ENCODE measurements at regions not wholly inside any gene's neighbourhood (a gene's known extent, or its start where the extent isn't known, plus 50 kb on each side); places are given as distances from the start of the nearest gene placed in this dataset.

GRCh38 chr20:1818895-1819294 is 76.3 kb upstream of the SIRPA start:
- Histone ChIP-seq H4K8ac (ENCODE audit: low read length) (no peak overlapping the region), H2BK120ac (ENCODE audit: low read depth, low read length) (no peak overlapping the region), H3K18ac (ENCODE audit: low read depth in 1 of 2, low read length in 2 of 2) (peak overlapping the region in 1 of 2 experiments; percentile 35), H3K36me3 (ENCODE audit: control insufficient read depth in 1 of 2, insufficient read depth in 2 of 2, low read depth in 1 of 2, low read length in 2 of 2) (no peaks in the 10 kb centered on the region), H4K91ac (ENCODE audit: low read length) (no peak overlapping the region), H3K9me3 (ENCODE audit: control insufficient read depth, low read length) (peaks cover 27% of the 10 kb centered on the region), H2AFZ (ENCODE audit: low read depth, low read length) (peak overlapping the region; percentile 32), H2BK15ac (ENCODE audit: low read depth, poor library complexity, severe bottlenecking) (no peak overlapping the region), H3K4ac (ENCODE audit: low read depth in 1 of 2, low read length in 2 of 2) (peak overlapping the region in 1 of 2 experiments; percentile 81), H2BK12ac (ENCODE audit: low read length in 2 of 2) (peak overlapping the region; percentile 62 to 87), H2BK5ac (ENCODE audit: low read depth, low read length, poor library complexity, severe bottlenecking) (no peak overlapping the region), H3K79me1 (replicated peaks; ENCODE audit: low read length, poor library complexity, severe bottlenecking) (no peaks in the 10 kb centered on the region), H3K4me1 (ENCODE audit: control insufficient read depth, insufficient read depth, low read depth, low read length) (peaks cover 9% of the 10 kb centered on the region), H3K27me3 (ENCODE audit: control insufficient read depth in 1 of 2, insufficient read depth in 1 of 2, low read length in 2 of 2) (peaks cover 0 to 17% of the 10 kb centered on the region in 2 experiments), H3K23ac (ENCODE audit: low read length in 2 of 2) (no peak overlapping the region), H3K9ac (ENCODE audit: low read length) (peak overlapping the region; percentile 34), H3K4me2 (ENCODE audit: low read length, poor library complexity, severe bottlenecking) (no peak overlapping the region), H3K14ac (ENCODE audit: low read length in 2 of 2) (peak overlapping the region in 1 of 2 experiments; percentile 18), H3K4me3 (ENCODE audit: insufficient read depth in 1 of 2, low read depth in 1 of 2, low read length in 2 of 2) (no peak overlapping the region), H2AK5ac (ENCODE audit: low read length, severe bottlenecking) (no peak overlapping the region), H3K27ac (ENCODE audit: low read length, poor library complexity, severe bottlenecking) (no peak overlapping the region)
- no peak for DNase-seq
- WGBS: 51% methylated on average over 5 of the region's 6 CpGs

- H2AK5ac ChIP-seq (ENCODE audit: low read length, severe bottlenecking): no peak overlapping the region
- H2BK15ac ChIP-seq (ENCODE audit: low read depth, poor library complexity, severe bottlenecking): no peak overlapping the region
- H4K91ac ChIP-seq (ENCODE audit: low read length): no peak overlapping the region
- no peak overlapping the region for H3K23ac ChIP-seq (ENCODE audit: low read length in 2 of 2)
- no peak overlapping the region for H4K8ac ChIP-seq (ENCODE audit: low read length)
- no peak overlapping the region for H2AFZ ChIP-seq (ENCODE audit: low read depth, low read length)
- H2BK5ac ChIP-seq (ENCODE audit: low read depth, low read length, poor library complexity, severe bottlenecking): no peak overlapping the region
- H3K79me1 ChIP-seq (replicated peaks; ENCODE audit: low read length, poor library complexity, severe bottlenecking): no peaks in the 10 kb centered on the region
- H2BK120ac ChIP-seq (ENCODE audit: low read depth, low read length): no peak overlapping the region
- H3K36me3 ChIP-seq (ENCODE audit: control insufficient read depth in 1 of 2, insufficient read depth in 2 of 2, low read depth in 1 of 2, low read length in 2 of 2): no peaks in the 10 kb centered on the region
- no peak overlapping the region for H3K14ac ChIP-seq (ENCODE audit: low read length in 2 of 2)
- peaks cover 9% of the 10 kb centered on the region for H3K4me1 ChIP-seq (ENCODE audit: control insufficient read depth, insufficient read depth, low read depth, low read length)
- peak overlapping the region; percentile 34 for H3K9ac ChIP-seq (ENCODE audit: low read length)
- H3K9me3 ChIP-seq (ENCODE audit: control insufficient read depth, low read length): peaks cover 23% of the 10 kb centered on the region
- peak overlapping the region; percentile 62 to 75 for H2BK12ac ChIP-seq (ENCODE audit: low read length in 2 of 2)
- 84% methylated on average over 1 of the region's 1 CpG for WGBS
- peak overlapping the region in 1 of 2 experiments; percentile 55 for H3K18ac ChIP-seq (ENCODE audit: low read depth in 1 of 2, low read length in 2 of 2)
- no peak overlapping the region for H3K4me3 ChIP-seq (ENCODE audit: insufficient read depth in 1 of 2, low read depth in 1 of 2, low read length in 2 of 2)
- H3K4me2 ChIP-seq (ENCODE audit: low read length, poor library complexity, severe bottlenecking): no peak overlapping the region
- peaks cover 0 to 17% of the 10 kb centered on the region in 2 experiments for H3K27me3 ChIP-seq (ENCODE audit: control insufficient read depth in 1 of 2, insufficient read depth in 1 of 2, low read length in 2 of 2)
- no peak overlapping the region for H3K4ac ChIP-seq (ENCODE audit: low read depth in 1 of 2, low read length in 2 of 2)
- H3K27ac ChIP-seq (ENCODE audit: low read length, poor library complexity, severe bottlenecking): no peak overlapping the region
- DNase-seq: no peak
Observed at GRCh38 chr20:1818247-1818840, 76.9 kb upstream of the SIRPA start.

DNA sequence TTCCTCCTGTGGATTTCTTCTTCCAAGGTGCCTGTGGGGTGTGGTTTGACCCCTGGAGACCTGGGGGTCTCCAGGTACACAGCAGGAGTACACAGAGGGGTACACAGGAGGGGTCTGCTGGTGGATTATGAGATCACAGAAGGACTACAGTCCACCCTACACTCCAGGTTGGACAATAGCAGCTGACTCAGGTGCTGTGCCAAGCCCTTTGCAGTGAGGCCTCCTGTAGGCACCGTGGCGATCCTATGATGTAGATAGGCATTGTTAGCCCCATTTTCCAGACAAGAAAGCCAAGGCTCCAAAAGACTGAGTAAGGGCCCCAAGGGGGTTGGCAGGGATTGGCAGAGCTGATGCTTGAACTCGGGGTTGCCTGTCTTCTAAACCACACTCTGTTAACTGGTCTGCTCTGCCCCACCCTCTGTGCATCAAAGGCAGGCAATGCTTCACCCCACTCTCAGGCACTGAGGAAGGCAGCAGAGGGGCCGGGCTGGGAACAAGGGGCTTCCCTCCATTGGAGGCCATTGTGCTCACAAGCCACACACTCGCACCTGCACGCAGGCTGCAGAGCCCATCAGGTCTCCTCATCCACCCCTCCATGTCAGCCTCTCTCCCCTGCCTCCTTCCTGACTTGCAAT is 77.5 kb upstream of the SIRPA start:
- Histone ChIP-seq H2AFZ (ENCODE audit: low read depth, low read length) (no peak overlapping the region), H4K91ac (ENCODE audit: low read length) (no peak overlapping the region), H3K36me3 (ENCODE audit: control insufficient read depth in 1 of 2, insufficient read depth in 2 of 2, low read depth in 1 of 2, low read length in 2 of 2) (no peaks in the 10 kb centered on the region), H3K4me1 (ENCODE audit: control insufficient read depth, insufficient read depth, low read depth, low read length) (peaks cover 9% of the 10 kb centered on the region), H2BK12ac (ENCODE audit: low read length in 2 of 2) (peak overlapping the region in 1 of 2 experiments; percentile 75), H3K18ac (ENCODE audit: low read depth in 1 of 2, low read length in 2 of 2) (peak overlapping the region in 1 of 2 experiments; percentile 28), H2BK5ac (ENCODE audit: low read depth, low read length, poor library complexity, severe bottlenecking) (no peak overlapping the region), H3K4ac (ENCODE audit: low read depth in 1 of 2, low read length in 2 of 2) (no peak overlapping the region), H3K79me1 (replicated peaks; ENCODE audit: low read length, poor library complexity, severe bottlenecking) (no peaks in the 10 kb centered on the region), H3K27ac (ENCODE audit: low read length, poor library complexity, severe bottlenecking) (no peak overlapping the region), H3K4me2 (ENCODE audit: low read length, poor library complexity, severe bottlenecking) (no peak overlapping the region), H3K9ac (ENCODE audit: low read length) (no peak overlapping the region), H3K14ac (ENCODE audit: low read length in 2 of 2) (no peak overlapping the region), H3K27me3 (ENCODE audit: control insufficient read depth in 1 of 2, insufficient read depth in 1 of 2, low read length in 2 of 2) (peaks cover 0 to 17% of the 10 kb centered on the region in 2 experiments), H2AK5ac (ENCODE audit: low read length, severe bottlenecking) (no peak overlapping the region), H3K23ac (ENCODE audit: low read length in 2 of 2) (no peak overlapping the region), H3K9me3 (ENCODE audit: control insufficient read depth, low read length) (peaks cover 17% of the 10 kb centered on the region), H4K8ac (ENCODE audit: low read length) (no peak overlapping the region), H2BK120ac (ENCODE audit: low read depth, low read length) (peak overlapping the region; percentile 0), H3K4me3 (ENCODE audit: insufficient read depth in 1 of 2, low read depth in 1 of 2, low read length in 2 of 2) (no peak overlapping the region), H2BK15ac (ENCODE audit: low read depth, poor library complexity, severe bottlenecking) (no peak overlapping the region)
- WGBS: 97% methylated on average over 6 of the region's 6 CpGs
- no peak for DNase-seq

Data from mesenchymal stem cell (in vitro differentiated cells and primary cell).